ENCODE measurements at regions not wholly inside any gene's neighbourhood (a gene's known extent, or its start where the extent isn't known, plus 50 kb on each side); places are given as distances from the start of the nearest gene placed in this dataset.

DNA sequence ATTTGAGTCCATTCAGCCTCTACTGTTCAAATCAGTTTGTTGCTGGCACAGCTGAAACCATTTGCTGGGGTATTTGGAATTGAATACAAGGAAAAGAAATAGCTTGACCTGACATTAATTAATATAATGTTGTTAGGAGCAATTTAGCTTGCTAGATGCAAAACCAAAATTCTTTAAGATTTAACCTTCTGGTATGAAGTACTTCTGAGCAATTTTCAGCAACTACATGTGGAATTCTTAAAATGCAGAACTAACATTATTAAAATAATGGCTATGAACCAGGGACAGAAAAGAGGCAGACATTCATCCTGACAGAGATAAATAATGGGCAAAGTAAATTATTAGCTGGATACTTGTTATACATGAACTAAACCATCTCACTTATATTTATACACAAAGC is 160.0 kb upstream of the MIR17HG start:
- TF ChIP-seq, protein P1, sequence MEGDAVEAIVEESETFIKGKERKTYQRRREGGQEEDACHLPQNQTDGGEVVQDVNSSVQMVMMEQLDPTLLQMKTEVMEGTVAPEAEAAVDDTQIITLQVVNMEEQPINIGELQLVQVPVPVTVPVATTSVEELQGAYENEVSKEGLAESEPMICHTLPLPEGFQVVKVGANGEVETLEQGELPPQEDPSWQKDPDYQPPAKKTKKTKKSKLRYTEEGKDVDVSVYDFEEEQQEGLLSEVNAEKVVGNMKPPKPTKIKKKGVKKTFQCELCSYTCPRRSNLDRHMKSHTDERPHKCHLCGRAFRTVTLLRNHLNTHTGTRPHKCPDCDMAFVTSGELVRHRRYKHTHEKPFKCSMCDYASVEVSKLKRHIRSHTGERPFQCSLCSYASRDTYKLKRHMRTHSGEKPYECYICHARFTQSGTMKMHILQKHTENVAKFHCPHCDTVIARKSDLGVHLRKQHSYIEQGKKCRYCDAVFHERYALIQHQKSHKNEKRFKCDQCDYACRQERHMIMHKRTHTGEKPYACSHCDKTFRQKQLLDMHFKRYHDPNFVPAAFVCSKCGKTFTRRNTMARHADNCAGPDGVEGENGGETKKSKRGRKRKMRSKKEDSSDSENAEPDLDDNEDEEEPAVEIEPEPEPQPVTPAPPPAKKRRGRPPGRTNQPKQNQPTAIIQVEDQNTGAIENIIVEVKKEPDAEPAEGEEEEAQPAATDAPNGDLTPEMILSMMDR (IDR thresholded peaks at IDR 0.05; ENCODE audit: low read depth, low read length): no peak
- no peak for DNase-seq (ENCODE audit: extremely low read depth, low read depth)

DNA sequence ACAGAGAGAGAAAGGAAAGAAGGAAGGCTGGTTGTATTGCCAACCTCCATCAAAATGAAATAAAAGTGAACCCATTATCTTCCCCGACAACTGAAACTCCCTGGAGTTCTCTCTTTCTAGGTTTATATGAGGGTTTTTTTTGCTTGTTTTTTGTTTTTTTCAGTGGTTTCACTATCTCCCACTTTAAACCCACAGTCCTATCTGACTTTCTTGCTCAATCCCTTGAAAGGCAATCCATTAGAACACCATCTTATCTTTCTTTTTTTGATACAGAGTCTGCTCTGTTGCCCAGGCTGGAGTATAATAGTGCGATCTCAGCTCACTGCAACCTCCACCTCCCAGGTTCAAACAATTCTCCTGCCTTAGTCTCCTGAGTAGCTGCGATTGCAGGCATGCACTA is 158.0 kb upstream of the MIR17HG start:
- TF ChIP-seq, protein P1 (IDR thresholded peaks at IDR 0.05; ENCODE audit: low read depth, low read length): no peak
- DNase-seq (ENCODE audit: extremely low read depth, low read depth): no peak

DNA sequence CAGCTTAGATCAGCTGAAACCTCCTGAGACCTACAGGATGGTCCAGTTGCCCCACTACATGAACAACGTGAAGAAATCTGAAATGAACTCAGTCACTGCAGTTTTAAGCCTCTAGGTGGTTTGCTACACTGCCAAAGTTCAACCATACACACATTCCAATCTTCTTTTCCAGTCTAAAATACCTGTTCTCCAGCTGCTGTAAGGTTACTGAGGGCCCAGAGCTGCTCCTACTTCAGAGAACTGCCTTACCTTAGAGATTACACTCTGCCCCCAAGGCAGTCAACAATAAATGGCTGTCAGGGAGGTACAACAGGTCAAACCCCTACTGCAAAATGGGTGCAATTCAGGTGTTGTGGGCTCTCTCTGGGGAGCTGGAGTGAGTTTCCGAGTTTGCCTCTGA is 154.1 kb upstream of the MIR17HG start:
- DNase-seq (ENCODE audit: extremely low read depth, low read depth): no peak

GRCh38 chr13:91195789-91196188 is 151.7 kb upstream of the MIR17HG start:
- no peak for DNase-seq (ENCODE audit: extremely low read depth, low read depth)
- TF ChIP-seq, protein P1 (IDR thresholded peaks at IDR 0.05; ENCODE audit: low read depth, low read length): no peak

More for the DNA sequence above, 154.1 kb upstream of the MIR17HG start:
- TF ChIP-seq, protein P1 (IDR thresholded peaks at IDR 0.05; ENCODE audit: low read depth, low read length): no peak

GRCh38 chr13:91196958-91197357 is 150.5 kb upstream of the MIR17HG start:
- TF ChIP-seq, protein P1 (IDR thresholded peaks at IDR 0.05; ENCODE audit: low read depth, low read length): no peak
- DNase-seq (ENCODE audit: extremely low read depth, low read depth): no peak

GRCh38 chr13:91199866-91200265 is 147.6 kb upstream of the MIR17HG start:
- DNase-seq (ENCODE audit: extremely low read depth, low read depth): no peak
- TF ChIP-seq, protein P1 (IDR thresholded peaks at IDR 0.05; ENCODE audit: low read depth, low read length): no peak

DNA sequence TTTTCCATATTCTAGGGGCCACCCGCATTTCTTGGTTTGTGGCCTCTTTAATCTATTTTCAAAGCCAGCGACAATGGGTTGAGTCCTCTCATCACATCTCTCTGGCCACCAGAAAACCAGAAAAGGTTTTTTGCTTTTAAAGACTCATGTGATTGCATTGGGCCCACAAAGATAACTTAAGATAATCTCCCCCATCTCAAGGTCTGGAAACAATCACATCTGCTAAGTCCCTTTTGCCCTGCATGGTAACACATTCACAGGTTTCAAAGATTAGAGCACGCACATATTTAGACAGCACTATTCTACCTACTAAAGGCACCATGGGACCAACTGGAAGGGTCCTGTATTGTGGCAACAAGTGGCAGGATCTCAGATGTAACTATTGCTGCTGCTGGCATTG is 147.0 kb upstream of the MIR17HG start:
- TF ChIP-seq, protein P1 (IDR thresholded peaks at IDR 0.05; ENCODE audit: low read depth, low read length): no peak
- no peak for DNase-seq (ENCODE audit: extremely low read depth, low read depth)

Measured in AG09319 (cell line).